Activated naive CD8-positive, alpha-beta T cell treated with anti-CD3 and anti-CD28 coated beads, Interleukin-2, amount 50 U/mL, for 24 hours (primary cell): ENCODE measurements at regions not wholly inside any gene's neighbourhood (a gene's known extent, or its start where the extent isn't known, plus 50 kb on each side); places are given as distances from the start of the nearest gene placed in this dataset.
"Not testable (repeated sequence)": the region's sequence is repeated elsewhere in the genome, so short reads cannot be mapped to it uniquely, and the experiment has no call there.

Source experiments
- ATAC-seq: fragments of 150-1000 bp; cut with Tn5 transposase; one replicate; pipeline ENCODE4 v1.10.0; 2021
- DNase-seq: peaks from one replicate; pipeline ENCODE4 v3.0.0; 2021
- H3K27ac Mint-ChIP-seq: one replicate; pipeline ENCODE4 v1.8.0; 2021; ENCODE audit warnings: mild to moderate bottlenecking, mixed read lengths
- H3K27me3 Mint-ChIP-seq: one replicate; pipeline ENCODE4 v1.8.0; 2021; ENCODE audit warnings: mixed read lengths
- H3K36me3 Mint-ChIP-seq: one replicate; pipeline ENCODE4 v1.8.0; 2021; ENCODE audit warnings: low read depth, mixed read lengths
- H3K4me1 Mint-ChIP-seq: one replicate; pipeline ENCODE4 v1.8.0; 2021; ENCODE audit warnings: mixed read lengths
- H3K4me3 Mint-ChIP-seq: one replicate; pipeline ENCODE4 v1.8.0; 2021; ENCODE audit warnings: mild to moderate bottlenecking, moderate library complexity, mixed read lengths
- H3K9me3 Mint-ChIP-seq: one replicate; pipeline ENCODE4 v1.8.0; 2021; ENCODE audit warnings: mixed read lengths

GRCh38 chr4:186851291-186852072, 127.8 kb upstream of the FAT1 start:
- Mint-ChIP-seq H3K27ac (no peak overlapping the region), H3K27me3 (no peaks in the 10 kb centered on the region), H3K9me3 (peaks cover 20% of the 10 kb centered on the region), H3K4me1 (no peaks in the 10 kb centered on the region), H3K4me3 (no peak overlapping the region), H3K36me3 (no peaks in the 10 kb centered on the region)
- DNase-seq (no peak), ATAC-seq (no peak)

- DNase-seq: no peak
- no peak overlapping the region for H3K4me3 Mint-ChIP-seq
- H3K4me1 Mint-ChIP-seq: no peaks in the 10 kb centered on the region
- ATAC-seq: no peak
- peaks cover 20% of the 10 kb centered on the region for H3K9me3 Mint-ChIP-seq
- H3K36me3 Mint-ChIP-seq: no peaks in the 10 kb centered on the region
- H3K27ac Mint-ChIP-seq: no peak overlapping the region
- no peaks in the 10 kb centered on the region for H3K27me3 Mint-ChIP-seq
Measured at GRCh38 chr4:186852073-186852420, 128.4 kb upstream of the FAT1 start.

DNA sequence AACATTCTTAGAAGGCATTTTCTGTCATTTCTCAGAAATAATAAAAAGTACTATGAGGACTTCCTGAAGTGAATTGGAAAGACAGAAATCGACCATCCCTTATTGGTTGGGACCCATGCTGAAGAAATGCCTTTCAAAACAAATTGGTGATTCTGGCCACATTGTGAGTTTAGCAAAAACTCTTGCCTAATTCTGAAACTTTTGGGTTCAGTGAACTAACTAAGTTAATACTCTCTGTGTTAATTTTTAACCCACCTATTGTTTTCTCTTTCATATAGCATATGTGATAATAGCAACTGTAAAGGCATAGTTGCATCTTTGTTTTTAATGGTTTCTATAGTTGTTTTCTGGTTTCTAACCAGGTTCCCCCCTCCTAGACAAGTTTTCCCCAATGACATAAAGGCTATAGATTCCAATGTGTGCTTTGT, 129.3 kb upstream of the FAT1 start:
- no peak overlapping the region for H3K27ac Mint-ChIP-seq
- H3K27me3 Mint-ChIP-seq: no peaks in the 10 kb centered on the region
- DNase-seq (no peak), ATAC-seq (no peak)
- H3K4me1 Mint-ChIP-seq: no peaks in the 10 kb centered on the region
- no peaks in the 10 kb centered on the region for H3K36me3 Mint-ChIP-seq
- H3K4me3 Mint-ChIP-seq: no peak overlapping the region
- peaks cover 14% of the 10 kb centered on the region for H3K9me3 Mint-ChIP-seq

DNA sequence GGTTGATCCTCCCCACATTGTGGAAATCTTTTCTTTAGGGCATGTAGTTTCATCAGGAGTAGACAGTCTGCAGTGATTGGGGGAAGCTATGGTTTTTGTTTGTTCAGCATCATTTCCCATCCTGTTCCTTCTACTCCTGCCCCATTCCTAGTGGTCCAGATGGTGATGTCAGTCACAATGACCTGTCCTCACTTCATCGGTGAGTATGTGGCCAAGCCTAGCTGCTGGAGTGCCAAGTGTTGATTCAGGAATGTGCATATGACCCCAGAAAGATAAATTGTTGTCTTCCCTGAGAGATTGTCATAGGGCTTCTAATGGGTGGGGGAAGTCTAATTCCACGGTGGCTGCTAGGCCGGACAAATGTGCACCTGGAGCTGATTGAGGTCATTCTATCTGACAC, 130.6 kb upstream of the FAT1 start:
- Mint-ChIP-seq H3K4me3 (no peak overlapping the region), H3K27me3 (no peaks in the 10 kb centered on the region), H3K27ac (no peak overlapping the region), H3K36me3 (no peaks in the 10 kb centered on the region), H3K4me1 (no peaks in the 10 kb centered on the region), H3K9me3 (peaks cover 18% of the 10 kb centered on the region)
- no peak for DNase-seq
- no peak for ATAC-seq

GRCh38 chr4:186855111-186855510, 131.5 kb upstream of the FAT1 start:
- no peaks in the 10 kb centered on the region for H3K4me1 Mint-ChIP-seq
- DNase-seq (no peak), ATAC-seq (no peak)
- H3K36me3 Mint-ChIP-seq: no peaks in the 10 kb centered on the region
- H3K27ac Mint-ChIP-seq: no peak overlapping the region
- no peaks in the 10 kb centered on the region for H3K27me3 Mint-ChIP-seq
- H3K9me3 Mint-ChIP-seq: peaks cover 14% of the 10 kb centered on the region
- no peak overlapping the region for H3K4me3 Mint-ChIP-seq

DNA sequence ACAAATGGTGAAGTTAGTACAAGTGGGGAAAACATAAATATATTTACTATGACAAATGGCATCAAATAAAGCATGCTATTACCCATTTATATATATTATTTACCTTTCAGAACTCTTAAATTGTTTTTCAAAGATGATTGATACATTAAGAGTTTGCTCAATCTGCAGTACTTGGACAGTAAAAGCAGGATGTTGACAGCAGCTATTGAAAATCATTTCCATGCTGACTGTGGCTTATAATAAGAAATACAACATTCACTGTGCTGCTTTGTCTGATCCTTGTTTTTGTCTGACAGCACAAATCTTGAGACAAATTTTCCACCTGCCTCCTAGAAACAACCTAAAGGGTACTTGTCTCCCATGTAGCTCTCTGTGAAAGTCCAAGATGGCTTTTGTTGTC, 134.1 kb upstream of the FAT1 start:
- no peak for ATAC-seq
- Mint-ChIP-seq H3K27ac (no peak overlapping the region), H3K36me3 (no peaks in the 10 kb centered on the region), H3K9me3 (peaks cover 4% of the 10 kb centered on the region), H3K4me1 (no peaks in the 10 kb centered on the region), H3K4me3 (no peak overlapping the region), H3K27me3 (no peaks in the 10 kb centered on the region)
- no peak for DNase-seq

DNA sequence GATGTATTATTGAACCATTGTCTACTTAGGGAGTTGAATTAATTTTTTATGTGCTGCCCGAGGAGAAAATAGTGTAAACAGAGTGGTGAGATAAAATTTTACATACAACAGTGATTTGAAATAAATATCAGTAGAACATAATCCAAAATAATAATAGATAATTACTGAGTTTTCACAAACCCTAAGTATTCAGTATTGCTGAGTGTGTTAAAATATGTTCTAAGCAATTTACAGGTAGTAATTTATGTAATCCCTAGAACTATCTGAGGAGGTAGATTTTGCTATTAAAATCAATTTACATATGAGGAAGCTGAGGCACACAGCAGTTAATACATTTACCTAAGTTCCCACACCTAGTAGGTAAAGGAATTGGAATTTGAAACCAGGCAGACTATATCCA, 134.7 kb upstream of the FAT1 start:
- no peaks in the 10 kb centered on the region for H3K27me3 Mint-ChIP-seq
- no peak overlapping the region for H3K4me3 Mint-ChIP-seq
- H3K9me3 Mint-ChIP-seq: peaks cover 7% of the 10 kb centered on the region
- no peak for DNase-seq
- H3K27ac Mint-ChIP-seq: no peak overlapping the region
- no peak for ATAC-seq
- H3K4me1 Mint-ChIP-seq: no peaks in the 10 kb centered on the region
- no peaks in the 10 kb centered on the region for H3K36me3 Mint-ChIP-seq

- H3K9me3 Mint-ChIP-seq: peaks cover 16% of the 10 kb centered on the region
- DNase-seq: no peak
- no peak overlapping the region for H3K27ac Mint-ChIP-seq
- H3K36me3 Mint-ChIP-seq: no peaks in the 10 kb centered on the region
- H3K4me1 Mint-ChIP-seq: no peaks in the 10 kb centered on the region
- no peaks in the 10 kb centered on the region for H3K27me3 Mint-ChIP-seq
- ATAC-seq: no peak
- H3K4me3 Mint-ChIP-seq: no peak overlapping the region
Measured at GRCh38 chr4:186859420-186859819, 135.8 kb upstream of the FAT1 start.

DNA sequence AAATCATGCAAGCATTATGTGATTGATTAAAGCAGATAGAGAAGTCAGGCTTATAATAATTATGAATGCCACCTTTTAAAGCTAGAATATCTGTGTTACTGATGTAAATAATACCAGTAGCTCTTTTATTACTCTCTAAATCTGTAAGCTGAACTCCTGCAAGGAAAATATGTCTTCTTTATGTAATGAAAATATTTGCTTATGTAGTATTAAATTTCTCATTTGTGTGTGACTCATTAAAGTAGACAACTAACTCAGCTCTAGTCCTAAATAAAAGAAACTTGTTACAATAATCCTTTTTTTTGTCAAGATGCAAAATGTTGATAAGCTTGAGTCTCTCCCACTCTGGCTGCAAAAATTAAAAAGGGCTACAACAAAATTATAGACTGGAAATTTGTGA, 137.7 kb upstream of the FAT1 start:
- Mint-ChIP-seq H3K9me3 (peaks cover 16% of the 10 kb centered on the region), H3K27ac (no peak overlapping the region), H3K36me3 (no peaks in the 10 kb centered on the region), H3K4me3 (no peak overlapping the region), H3K4me1 (no peaks in the 10 kb centered on the region), H3K27me3 (no peaks in the 10 kb centered on the region)
- no peak for DNase-seq
- ATAC-seq: no peak

- Mint-ChIP-seq H3K4me1 (no peaks in the 10 kb centered on the region), H3K27ac (no peak overlapping the region), H3K4me3 (no peak overlapping the region), H3K36me3 (no peaks in the 10 kb centered on the region), H3K9me3 (peaks cover 17% of the 10 kb centered on the region), H3K27me3 (no peaks in the 10 kb centered on the region)
- DNase-seq: no peak
- ATAC-seq: no peak
Measured at GRCh38 chr4:186871856-186872255, 148.2 kb upstream of the FAT1 start.

DNA sequence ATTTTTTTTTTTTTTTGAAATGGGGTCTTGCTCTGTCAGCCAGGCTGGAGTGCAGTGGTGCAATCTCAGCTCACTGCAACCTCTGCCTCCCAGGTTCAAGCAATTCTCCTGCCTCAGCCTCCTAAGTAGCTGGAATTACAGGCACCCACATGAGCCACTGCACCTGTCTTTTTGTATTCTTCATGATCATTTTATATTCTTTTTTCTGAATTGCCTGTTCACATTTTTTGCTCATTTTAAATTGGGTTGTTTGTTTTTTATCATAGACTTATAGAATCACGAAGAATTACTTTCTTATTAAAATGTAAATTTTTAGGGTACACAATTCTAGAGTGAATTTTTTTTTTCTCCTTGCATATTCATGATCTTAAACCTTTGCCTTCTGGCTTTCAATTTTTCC, 149.4 kb upstream of the FAT1 start:
- H3K4me1 Mint-ChIP-seq, DNase-seq, ATAC-seq, H3K36me3 Mint-ChIP-seq, H3K27ac Mint-ChIP-seq, H3K4me3 Mint-ChIP-seq, H3K27me3 Mint-ChIP-seq: not testable (repeated sequence)
- H3K9me3 Mint-ChIP-seq: peaks cover 19% of the 10 kb centered on the region

GRCh38 chr4:186875476-186875875, 151.8 kb upstream of the FAT1 start:
- H3K36me3 Mint-ChIP-seq: no peaks in the 10 kb centered on the region
- ATAC-seq: no peak
- H3K9me3 Mint-ChIP-seq: peaks cover 23% of the 10 kb centered on the region
- H3K4me1 Mint-ChIP-seq: no peaks in the 10 kb centered on the region
- DNase-seq: no peak
- H3K27me3 Mint-ChIP-seq: no peaks in the 10 kb centered on the region
- H3K27ac Mint-ChIP-seq: no peak overlapping the region
- H3K4me3 Mint-ChIP-seq: no peak overlapping the region

- Mint-ChIP-seq H3K9me3 (peaks cover 21% of the 10 kb centered on the region), H3K27ac (no peak overlapping the region), H3K4me3 (no peak overlapping the region), H3K36me3 (no peaks in the 10 kb centered on the region), H3K4me1 (no peaks in the 10 kb centered on the region), H3K27me3 (no peaks in the 10 kb centered on the region)
- no peak for DNase-seq
- no peak for ATAC-seq
Measured at GRCh38 chr4:186876961-186877626, 153.4 kb upstream of the FAT1 start.

- Mint-ChIP-seq H3K9me3 (peaks cover 17% of the 10 kb centered on the region), H3K27ac (no peak overlapping the region), H3K4me1 (no peaks in the 10 kb centered on the region), H3K4me3 (no peak overlapping the region), H3K27me3 (no peaks in the 10 kb centered on the region), H3K36me3 (no peaks in the 10 kb centered on the region)
- no peak for ATAC-seq
- DNase-seq: no peak
Measured at GRCh38 chr4:186878203-186878776, 154.6 kb upstream of the FAT1 start.

DNA sequence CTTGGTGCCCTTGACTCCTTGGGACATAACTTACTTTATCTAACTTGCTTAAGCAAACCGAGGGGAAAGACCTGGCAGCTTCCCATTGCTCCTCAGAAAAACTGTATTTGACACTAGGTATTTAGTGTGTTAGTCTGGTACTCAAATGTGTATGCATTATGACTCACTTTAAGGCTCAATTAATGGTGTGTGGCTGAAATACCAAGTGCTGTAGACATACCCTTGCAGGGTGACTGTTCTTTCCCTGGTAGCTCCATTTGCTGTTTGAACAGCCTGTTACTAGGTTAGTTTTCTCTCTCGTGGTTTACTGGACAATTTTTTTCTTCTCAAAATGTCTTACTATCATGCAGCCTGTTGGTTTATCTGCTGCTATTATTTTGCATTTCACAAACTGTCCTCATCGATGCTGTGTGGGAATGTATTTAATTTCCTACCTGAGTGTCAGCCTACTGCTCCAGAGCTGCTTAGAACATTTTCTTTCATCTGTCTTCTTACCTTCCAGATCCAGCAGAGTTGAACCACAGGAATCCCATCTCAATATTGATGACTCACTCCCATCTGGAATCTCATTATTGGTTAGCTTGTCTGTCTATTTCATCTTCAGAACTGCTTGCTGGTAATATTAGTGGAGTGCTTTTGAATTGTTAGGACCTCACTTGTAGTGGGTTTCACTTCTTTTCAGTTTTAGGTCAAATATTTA, 158.0 kb upstream of the FAT1 start:
- Mint-ChIP-seq H3K27me3 (no peaks in the 10 kb centered on the region), H3K27ac (no peak overlapping the region), H3K4me3 (no peak overlapping the region), H3K4me1 (no peaks in the 10 kb centered on the region), H3K36me3 (no peaks in the 10 kb centered on the region), H3K9me3 (peaks cover 10% of the 10 kb centered on the region)
- DNase-seq: no peak
- ATAC-seq: no peak
